HCT116 (cell line): ENCODE measurements at regions not wholly inside any gene's neighbourhood (a gene's known extent, or its start where the extent isn't known, plus 50 kb on each side); places are given as distances from the start of the nearest gene placed in this dataset.

Experiments
- ATAC-seq: fragments of 200-7000 bp; cut with Tn5 transposase; 2 replicates; pipeline ENCODE4 v1.9.1; 2020; ENCODE audit warnings: mild to moderate bottlenecking, moderate library complexity
- BruUV-seq: library from RNA; stranded (reverse); fragments of 400-500 nt; replicated peaks from 2 replicates; lab custom pipeline; 2021; lab: Mats Ljungman, UMichigan
- CTCF ChIA-PET: fragments of 300-600 bp; sonication (Branson Sonifier 250); formaldehyde crosslinking; loops from one replicate; lab custom pipeline; 2021; ENCODE audit warnings: antibody characterized with exemption; lab: Charles Lee
- POLR2A ChIA-PET: fragments of 300-600, 350-600 bp; sonication (Branson Sonifier 250); formaldehyde crosslinking; loops from one replicate; lab custom pipeline; 2021; ENCODE audit warnings: antibody characterized with exemption; lab: Charles Lee
- RAD21 ChIA-PET, 2 experiments: fragments of 300-600 bp; sonication (Branson Sonifier 250); formaldehyde crosslinking; loops; one replicate each; lab custom pipeline; 2023; ENCODE audit warnings: low total read pairs in 2 of 2; ENCODE audit not compliant: uncharacterized antibody in 2 of 2, unreplicated experiment in 2 of 2, low non-redundant PET in 1 of 2; lab: Charles Lee
- DNase-seq: peaks from one replicate; pipeline ENCODE4 v3.0.0-alpha.2; 2010; ENCODE audit warnings: low read depth, low spot score
- H2AFZ ChIP-seq: fragments of 200-600 bp; shearing (Covaris generic), sonication (generic); 2 replicates; pipeline ENCODE4 v1.6.1; 2017; ENCODE audit warnings: low read depth, mixed run types, mixed read lengths, antibody characterized with exemption, low read length; ENCODE audit not compliant: poor library complexity, severe bottlenecking
- H3K27ac ChIP-seq: 2 replicates; pipeline ENCODE4 v1.5.1; 2012; ENCODE audit warnings: low read depth, low read length
- H3K27me3 ChIP-seq: fragments of 200-600 bp; sonication (generic); 2 replicates; pipeline ENCODE4 v1.6.1; 2016; ENCODE audit warnings: mixed run types, low read length, mixed read lengths; ENCODE audit not compliant: insufficient read depth
- H3K36me3 ChIP-seq, 2 experiments: fragments of 200-500 bp in 1 of 2; fragments of 200-600 bp in 1 of 2; sonication (Bioruptor generic) in 1 of 2; sonication (generic) in 1 of 2; 2 replicates each; pipeline versions ENCODE4 v1.5.1 to v1.6.1; 2014 to 2016; ENCODE audit warnings: low read length in 2 of 2, inconsistent platforms in 1 of 2, mixed read lengths in 1 of 2, mixed run types in 1 of 2; ENCODE audit not compliant: insufficient read depth in 2 of 2, control insufficient read depth in 1 of 2
- H3K4me1 ChIP-seq, 2 experiments: fragments of 200-600 bp in 1 of 2; sonication (generic) in 1 of 2; 2 replicates each; pipeline versions ENCODE4 v1.5.1 to v1.6.1; 2012 to 2017; ENCODE audit warnings: low read length in 2 of 2, inconsistent platforms in 1 of 2, mild to moderate bottlenecking in 1 of 2, mixed read lengths in 1 of 2, mixed run types in 1 of 2, moderate library complexity in 1 of 2; ENCODE audit not compliant: insufficient read depth in 2 of 2, control insufficient read depth in 1 of 2
- H3K4me2 ChIP-seq: fragments of 200-600 bp; sonication (generic); 2 replicates; pipeline ENCODE4 v1.6.1; 2017; ENCODE audit warnings: mixed run types, low read length, mixed read lengths
- H3K4me3 ChIP-seq, 2 experiments: fragments of 200-600 bp in 1 of 2; sonication (generic) in 1 of 2; replicated peaks in 1 of 2; 2 replicates each; pipeline ENCODE4 v1.5.1; 2011 to 2016; ENCODE audit warnings: low read length in 2 of 2, control low read depth in 1 of 2, low read depth in 1 of 2, mild to moderate bottlenecking in 1 of 2, mixed read lengths in 1 of 2, mixed run types in 1 of 2
- H3K79me2 ChIP-seq: fragments of 200-600 bp; sonication (generic); 2 replicates; pipeline ENCODE4 v1.6.1; 2017; ENCODE audit warnings: mild to moderate bottlenecking, mixed run types, low read length, moderate library complexity, mixed read lengths; ENCODE audit not compliant: insufficient read depth
- H3K9ac ChIP-seq: fragments of 200-600 bp; sonication (generic); 2 replicates; pipeline ENCODE4 v1.6.1; 2016; ENCODE audit warnings: low read length, mixed read lengths
- H3K9me2 ChIP-seq: fragments of 200-600 bp; sonication (generic), shearing (Covaris generic); 2 replicates; pipeline ENCODE4 v1.6.1; 2017; ENCODE audit warnings: mixed run types, mild to moderate bottlenecking, moderate library complexity; ENCODE audit not compliant: insufficient read depth
- H3K9me3 ChIP-seq, 2 experiments: fragments of 200-500 bp in 1 of 2; fragments of 200-600 bp in 1 of 2; sonication (Bioruptor generic) in 1 of 2; sonication (generic) in 1 of 2; 2 replicates each; pipeline ENCODE4 v1.6.1; 2014 to 2017; ENCODE audit warnings: low read length in 2 of 2, mixed read lengths in 2 of 2, inconsistent platforms in 1 of 2, low read depth in 1 of 2, mild to moderate bottlenecking in 1 of 2, mixed run types in 1 of 2, moderate library complexity in 1 of 2; ENCODE audit not compliant: control insufficient read depth in 1 of 2, insufficient read depth in 1 of 2
- H4K20me1 ChIP-seq: fragments of 200-600 bp; sonication (generic), shearing (Covaris generic); 2 replicates; pipeline ENCODE4 v1.6.1; 2017; ENCODE audit warnings: mixed run types, mild to moderate bottlenecking, moderate library complexity; ENCODE audit not compliant: insufficient read depth
- CBX3 ChIP-seq: IDR thresholded peaks from 2 replicates; pipeline ENCODE4 v1.6.1; 2012; ENCODE audit warnings: low read depth
- EGR1 ChIP-seq: IDR thresholded peaks from 2 replicates; pipeline ENCODE4 v1.6.1; 2012; ENCODE audit warnings: low read depth
- EZH2 ChIP-seq: fragments of 200-600 bp; sonication (generic); IDR thresholded peaks from 2 replicates; pipeline ENCODE4 v1.6.1; 2017; ENCODE audit warnings: antibody characterized with exemption, mixed run types
- EZH2phosphoT487 ChIP-seq: fragments of 200-600 bp; IDR thresholded peaks from 2 replicates; pipeline ENCODE4 v1.6.1; 2018; ENCODE audit warnings: antibody characterized with exemption, borderline replicate concordance
- JUND ChIP-seq: IDR thresholded peaks from 2 replicates; pipeline ENCODE4 v1.6.1; 2012
- POLR2A ChIP-seq: IDR thresholded peaks from 2 replicates; pipeline ENCODE4 v1.7.0; 2011; ENCODE audit warnings: borderline replicate concordance; ENCODE audit not compliant: insufficient read depth, insufficient read length; ENCODE audit errors: extremely low read depth
- POLR2AphosphoS5 ChIP-seq: IDR thresholded peaks from 2 replicates; pipeline ENCODE4 v1.6.1; 2011; ENCODE audit warnings: mild to moderate bottlenecking, low read depth, low read length, moderate library complexity
- SIN3A ChIP-seq: IDR thresholded peaks from 2 replicates; pipeline ENCODE4 v1.6.1; 2012; ENCODE audit warnings: low read depth
- SP1 ChIP-seq: IDR thresholded peaks from 2 replicates; pipeline ENCODE4 v1.6.1; 2012; ENCODE audit warnings: low read depth
- SRF ChIP-seq: IDR thresholded peaks from 2 replicates; pipeline ENCODE4 v1.6.1; 2012; ENCODE audit warnings: low read depth
- TCF7L2 ChIP-seq: IDR thresholded peaks from 2 replicates; pipeline ENCODE4 v1.7.0; 2011; ENCODE audit warnings: borderline replicate concordance, inconsistent platforms; ENCODE audit not compliant: insufficient read depth, insufficient read length; ENCODE audit errors: extremely low read depth
- ZFX ChIP-seq: fragments of 450-650 bp; IDR thresholded peaks from 2 replicates; pipeline ENCODE4 v1.6.1; 2017
- intact Hi-C: fragments of 100-400 bp; cut with micrococcal nuclease; formaldehyde crosslinking; loops from 2 replicates; pipeline ENCODE4 v1.10.0; 2022
- TF ChIP-seq, protein P1 (sequence below): IDR thresholded peaks from 2 replicates; pipeline ENCODE4 v1.6.1; 2012; ENCODE audit warnings: low read depth
- TF ChIP-seq, protein P2 (sequence below), 3 experiments: fragments of 200-600 bp in 1 of 3; sonication (generic) in 1 of 3; IDR thresholded peaks in 2 of 3; conservative IDR thresholded peaks in 1 of 3; 2 replicates each; pipeline ENCODE4 v1.5.1; 2012 to 2017; ENCODE audit warnings: low read depth in 2 of 3, low read length in 2 of 3, antibody characterized with exemption in 1 of 3, borderline replicate concordance in 1 of 3, control low read depth in 1 of 3, mild to moderate bottlenecking in 1 of 3, mixed read lengths in 1 of 3, mixed run types in 1 of 3, moderate library complexity in 1 of 3; ENCODE audit not compliant: insufficient read depth in 1 of 3

DNA sequence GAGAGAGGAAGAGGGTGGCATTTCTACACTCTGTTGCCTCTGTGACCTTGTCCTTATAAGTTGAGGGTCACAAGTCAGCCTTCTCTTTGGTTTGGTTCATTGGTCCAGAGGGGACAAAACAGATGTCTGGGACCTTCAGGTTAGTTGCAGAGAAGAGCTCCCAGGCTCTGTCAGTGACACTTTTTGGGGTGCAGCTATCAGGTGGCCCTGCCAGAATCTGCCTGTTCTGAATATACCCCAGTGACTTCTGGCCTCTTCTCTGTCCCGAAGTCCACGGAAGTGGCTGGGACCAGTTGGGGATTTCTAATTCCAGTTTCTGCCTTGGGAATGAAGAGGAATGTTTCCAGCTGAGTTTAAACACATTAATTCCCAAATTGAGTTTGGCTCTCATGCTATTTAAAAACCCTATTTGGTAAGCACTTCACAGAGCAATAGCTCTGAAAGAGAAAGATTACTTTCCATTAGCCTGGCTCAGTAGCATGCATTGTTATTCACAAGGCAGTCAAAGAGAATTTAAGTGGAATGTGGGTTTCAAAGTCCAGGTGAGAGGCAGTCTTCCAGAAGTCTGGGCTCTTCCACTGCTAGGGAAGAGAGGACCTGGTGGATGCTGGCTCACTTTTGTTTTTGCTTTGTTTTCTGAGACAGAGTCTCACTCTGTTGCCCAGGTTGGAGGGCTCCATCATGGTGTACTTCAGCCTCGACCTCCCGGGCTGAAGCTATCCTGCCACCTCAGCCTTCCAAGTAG lies 237.8 kb upstream of the GALNT17 start (continued):
- TF ChIP-seq, protein P1, sequence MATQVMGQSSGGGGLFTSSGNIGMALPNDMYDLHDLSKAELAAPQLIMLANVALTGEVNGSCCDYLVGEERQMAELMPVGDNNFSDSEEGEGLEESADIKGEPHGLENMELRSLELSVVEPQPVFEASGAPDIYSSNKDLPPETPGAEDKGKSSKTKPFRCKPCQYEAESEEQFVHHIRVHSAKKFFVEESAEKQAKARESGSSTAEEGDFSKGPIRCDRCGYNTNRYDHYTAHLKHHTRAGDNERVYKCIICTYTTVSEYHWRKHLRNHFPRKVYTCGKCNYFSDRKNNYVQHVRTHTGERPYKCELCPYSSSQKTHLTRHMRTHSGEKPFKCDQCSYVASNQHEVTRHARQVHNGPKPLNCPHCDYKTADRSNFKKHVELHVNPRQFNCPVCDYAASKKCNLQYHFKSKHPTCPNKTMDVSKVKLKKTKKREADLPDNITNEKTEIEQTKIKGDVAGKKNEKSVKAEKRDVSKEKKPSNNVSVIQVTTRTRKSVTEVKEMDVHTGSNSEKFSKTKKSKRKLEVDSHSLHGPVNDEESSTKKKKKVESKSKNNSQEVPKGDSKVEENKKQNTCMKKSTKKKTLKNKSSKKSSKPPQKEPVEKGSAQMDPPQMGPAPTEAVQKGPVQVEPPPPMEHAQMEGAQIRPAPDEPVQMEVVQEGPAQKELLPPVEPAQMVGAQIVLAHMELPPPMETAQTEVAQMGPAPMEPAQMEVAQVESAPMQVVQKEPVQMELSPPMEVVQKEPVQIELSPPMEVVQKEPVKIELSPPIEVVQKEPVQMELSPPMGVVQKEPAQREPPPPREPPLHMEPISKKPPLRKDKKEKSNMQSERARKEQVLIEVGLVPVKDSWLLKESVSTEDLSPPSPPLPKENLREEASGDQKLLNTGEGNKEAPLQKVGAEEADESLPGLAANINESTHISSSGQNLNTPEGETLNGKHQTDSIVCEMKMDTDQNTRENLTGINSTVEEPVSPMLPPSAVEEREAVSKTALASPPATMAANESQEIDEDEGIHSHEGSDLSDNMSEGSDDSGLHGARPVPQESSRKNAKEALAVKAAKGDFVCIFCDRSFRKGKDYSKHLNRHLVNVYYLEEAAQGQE, result no peak
- TF ChIP-seq SIN3A (no peak), EGR1 (no peak)

DNA sequence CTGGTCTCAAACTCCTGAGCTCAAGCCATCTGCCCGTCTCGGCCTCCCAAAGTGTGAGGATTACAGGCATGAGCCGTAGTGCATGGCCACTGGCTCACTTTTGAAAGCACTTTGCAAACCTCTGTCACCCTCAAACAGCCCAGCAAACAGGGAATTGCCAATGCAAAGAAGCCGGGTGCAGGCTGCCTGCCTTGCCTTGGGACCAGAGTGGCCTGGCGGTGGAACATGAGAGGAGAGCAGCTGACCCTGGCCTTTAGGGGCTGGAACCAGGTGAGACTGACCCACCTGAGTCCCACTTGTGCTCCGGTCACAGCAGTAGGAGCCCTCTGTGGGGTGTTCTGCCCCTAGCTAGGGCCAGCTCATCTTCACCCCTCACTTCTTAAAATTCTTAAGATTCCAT lies 237.1 kb upstream of the GALNT17 start:
- Histone ChIP-seq H2AFZ (no peak overlapping the region), H3K79me2 (no peaks in the 10 kb centered on the region), H3K9ac (no peak overlapping the region), H3K4me2 (no peak overlapping the region), H3K36me3 (no peaks in the 10 kb centered on the region), H4K20me1 (no peaks in the 10 kb centered on the region), H3K4me3 (no peak overlapping the region), H3K9me3 (peaks cover 0 to 2% of the 10 kb centered on the region in 2 experiments; a peak in 2 of 4 replicates), H3K4me1 (no peaks in the 10 kb centered on the region), H3K9me2 (no peaks in the 10 kb centered on the region), H3K27me3 (no peaks in the 10 kb centered on the region), H3K27ac (no peak overlapping the region)
- ATAC-seq, result no peak
- no peak for TF ChIP-seq EZH2phosphoT487
- no peak for TF ChIP-seq EGR1
- TF ChIP-seq EZH2, result no peak
- no peak for TF ChIP-seq CBX3
- TF ChIP-seq POLR2AphosphoS5, result no peak
- TF ChIP-seq POLR2A, result no peak
- TF ChIP-seq TCF7L2, result no peak
- TF ChIP-seq SP1, result no peak
- no peak for TF ChIP-seq ZFX
- TF ChIP-seq SRF, result no peak
- TF ChIP-seq JUND, result no peak
- TF ChIP-seq, protein P2, sequence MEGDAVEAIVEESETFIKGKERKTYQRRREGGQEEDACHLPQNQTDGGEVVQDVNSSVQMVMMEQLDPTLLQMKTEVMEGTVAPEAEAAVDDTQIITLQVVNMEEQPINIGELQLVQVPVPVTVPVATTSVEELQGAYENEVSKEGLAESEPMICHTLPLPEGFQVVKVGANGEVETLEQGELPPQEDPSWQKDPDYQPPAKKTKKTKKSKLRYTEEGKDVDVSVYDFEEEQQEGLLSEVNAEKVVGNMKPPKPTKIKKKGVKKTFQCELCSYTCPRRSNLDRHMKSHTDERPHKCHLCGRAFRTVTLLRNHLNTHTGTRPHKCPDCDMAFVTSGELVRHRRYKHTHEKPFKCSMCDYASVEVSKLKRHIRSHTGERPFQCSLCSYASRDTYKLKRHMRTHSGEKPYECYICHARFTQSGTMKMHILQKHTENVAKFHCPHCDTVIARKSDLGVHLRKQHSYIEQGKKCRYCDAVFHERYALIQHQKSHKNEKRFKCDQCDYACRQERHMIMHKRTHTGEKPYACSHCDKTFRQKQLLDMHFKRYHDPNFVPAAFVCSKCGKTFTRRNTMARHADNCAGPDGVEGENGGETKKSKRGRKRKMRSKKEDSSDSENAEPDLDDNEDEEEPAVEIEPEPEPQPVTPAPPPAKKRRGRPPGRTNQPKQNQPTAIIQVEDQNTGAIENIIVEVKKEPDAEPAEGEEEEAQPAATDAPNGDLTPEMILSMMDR (IDR thresholded peaks at IDR 0.05 in 2 of 3, conservative IDR thresholded peaks at IDR 0.05 in 1 of 3; ENCODE audit: borderline replicate concordance in 1 of 3, insufficient read depth in 1 of 3, low read depth in 2 of 3, low read length in 2 of 3), result no peak
- RAD21 ChIA-PET, result no interaction called here
- BruUV-seq, result no TSS peak
- POLR2A ChIA-PET, result no interaction called here
- DNase-seq, result no peak
- CTCF ChIA-PET, result no interaction called here
- intact Hi-C loops, result no loop called here
